GM12872 (cell line): ENCODE measurements at regions not wholly inside any gene's neighbourhood (a gene's known extent, or its start where the extent isn't known, plus 50 kb on each side); places are given as distances from the start of the nearest gene placed in this dataset.

Experiments
- TF ChIP-seq, protein P1 (sequence below): IDR thresholded peaks from 3 replicates; pipeline ENCODE4 v1.5.1; 2011; ENCODE audit warnings: low read depth, mild to moderate bottlenecking, low read length, moderate library complexity; ENCODE audit not compliant: insufficient read depth

DNA sequence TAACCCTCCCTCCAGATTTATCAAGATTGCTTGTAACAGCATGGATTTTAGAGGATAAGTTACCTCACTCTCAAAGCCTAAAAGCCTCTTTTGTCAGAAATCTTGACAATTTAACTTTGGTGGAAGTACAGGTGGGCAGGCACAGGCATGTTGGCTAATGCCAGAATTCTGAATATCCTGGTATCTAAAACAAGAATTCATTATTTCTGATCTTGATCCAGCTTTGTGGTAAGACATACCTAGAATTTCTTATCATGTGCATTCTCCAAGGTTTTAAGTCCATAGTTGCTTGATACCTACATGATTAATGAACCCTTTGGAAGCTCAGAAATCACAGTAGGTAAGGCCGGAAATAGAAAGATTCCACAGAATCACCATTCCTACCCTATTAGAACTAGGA, 109.9 kb upstream of the TTC14 start:
- TF ChIP-seq, protein P1, sequence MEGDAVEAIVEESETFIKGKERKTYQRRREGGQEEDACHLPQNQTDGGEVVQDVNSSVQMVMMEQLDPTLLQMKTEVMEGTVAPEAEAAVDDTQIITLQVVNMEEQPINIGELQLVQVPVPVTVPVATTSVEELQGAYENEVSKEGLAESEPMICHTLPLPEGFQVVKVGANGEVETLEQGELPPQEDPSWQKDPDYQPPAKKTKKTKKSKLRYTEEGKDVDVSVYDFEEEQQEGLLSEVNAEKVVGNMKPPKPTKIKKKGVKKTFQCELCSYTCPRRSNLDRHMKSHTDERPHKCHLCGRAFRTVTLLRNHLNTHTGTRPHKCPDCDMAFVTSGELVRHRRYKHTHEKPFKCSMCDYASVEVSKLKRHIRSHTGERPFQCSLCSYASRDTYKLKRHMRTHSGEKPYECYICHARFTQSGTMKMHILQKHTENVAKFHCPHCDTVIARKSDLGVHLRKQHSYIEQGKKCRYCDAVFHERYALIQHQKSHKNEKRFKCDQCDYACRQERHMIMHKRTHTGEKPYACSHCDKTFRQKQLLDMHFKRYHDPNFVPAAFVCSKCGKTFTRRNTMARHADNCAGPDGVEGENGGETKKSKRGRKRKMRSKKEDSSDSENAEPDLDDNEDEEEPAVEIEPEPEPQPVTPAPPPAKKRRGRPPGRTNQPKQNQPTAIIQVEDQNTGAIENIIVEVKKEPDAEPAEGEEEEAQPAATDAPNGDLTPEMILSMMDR, result no peak

DNA sequence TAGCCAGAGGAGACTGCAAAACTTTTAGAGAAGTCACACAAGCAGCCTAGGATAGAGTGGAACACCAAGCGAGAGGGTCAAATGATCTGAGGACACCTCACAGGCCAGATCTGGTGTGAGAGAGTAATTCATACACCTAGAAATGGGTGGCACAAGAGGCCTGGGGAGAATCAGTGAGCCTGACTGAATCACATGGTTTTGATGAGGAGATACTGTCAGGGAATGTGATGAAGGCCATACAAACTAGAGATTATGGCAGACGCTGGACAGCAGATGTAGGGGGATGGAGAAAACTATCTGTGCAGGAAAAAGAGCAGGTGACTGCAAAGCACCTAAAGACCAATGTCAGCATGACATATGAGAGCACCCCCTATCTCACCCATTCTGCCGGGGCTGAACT, 105.0 kb upstream of the TTC14 start:
- TF ChIP-seq, protein P1, result no peak

DNA sequence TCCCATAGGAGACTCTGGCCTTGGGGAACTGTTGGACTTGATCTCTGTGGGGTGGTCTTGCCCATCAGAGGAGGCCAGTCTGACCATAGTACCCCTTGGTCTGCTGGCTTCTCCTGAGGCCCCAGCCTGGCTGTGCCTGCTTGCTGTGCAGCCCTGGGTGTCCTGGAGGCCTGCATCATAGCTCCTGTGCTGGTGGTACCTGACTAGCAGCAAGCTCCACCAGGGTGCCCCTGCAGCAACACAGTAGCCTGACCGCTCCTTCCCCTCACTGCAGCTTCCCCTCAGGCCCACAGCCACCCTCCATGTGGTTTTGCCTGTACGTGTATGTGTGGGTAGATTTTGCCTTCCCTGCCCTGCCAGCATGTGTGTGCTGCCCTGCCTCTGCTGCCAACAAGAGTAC, 85.6 kb upstream of the TTC14 start:
- TF ChIP-seq, protein P1, result no peak

DNA sequence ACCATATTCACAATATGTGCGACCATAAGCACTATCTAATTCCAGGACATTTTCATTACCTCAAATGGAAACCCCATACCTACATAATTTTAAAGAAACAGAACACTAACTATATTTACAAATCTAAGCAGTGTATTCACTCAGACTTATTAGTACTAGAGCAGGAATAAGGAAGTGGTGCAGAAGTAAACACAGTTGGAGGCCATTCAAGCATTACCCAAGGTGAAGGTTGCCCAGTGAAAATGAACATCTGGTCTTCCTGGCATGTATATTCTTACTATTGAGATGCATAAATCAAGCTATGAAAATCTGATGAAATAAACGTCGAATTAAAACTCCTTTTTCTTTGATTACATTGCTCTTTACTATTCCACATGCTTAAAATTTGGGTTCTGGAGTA, 78.9 kb upstream of the TTC14 start:
- TF ChIP-seq, protein P1, result no peak

DNA sequence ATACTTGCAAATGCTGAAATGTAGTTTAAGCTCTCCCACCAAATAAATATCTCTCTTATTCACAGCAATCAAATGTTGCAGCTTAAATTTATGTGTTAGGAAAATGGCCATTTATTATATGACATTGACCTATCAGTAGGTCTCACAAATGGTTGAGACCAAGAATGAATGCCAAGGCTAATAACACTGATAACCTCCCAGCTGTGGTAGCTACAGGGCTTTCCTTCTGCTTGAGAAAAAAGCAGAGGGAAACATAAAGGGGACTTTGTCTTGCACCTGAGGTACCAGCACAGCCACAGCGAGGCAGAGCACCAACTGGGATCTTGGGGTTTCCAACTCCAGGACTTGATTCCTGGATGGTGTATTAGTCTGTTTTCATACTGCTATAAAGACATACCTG, 73.1 kb upstream of the TTC14 start:
- TF ChIP-seq, protein P1, result no peak

DNA sequence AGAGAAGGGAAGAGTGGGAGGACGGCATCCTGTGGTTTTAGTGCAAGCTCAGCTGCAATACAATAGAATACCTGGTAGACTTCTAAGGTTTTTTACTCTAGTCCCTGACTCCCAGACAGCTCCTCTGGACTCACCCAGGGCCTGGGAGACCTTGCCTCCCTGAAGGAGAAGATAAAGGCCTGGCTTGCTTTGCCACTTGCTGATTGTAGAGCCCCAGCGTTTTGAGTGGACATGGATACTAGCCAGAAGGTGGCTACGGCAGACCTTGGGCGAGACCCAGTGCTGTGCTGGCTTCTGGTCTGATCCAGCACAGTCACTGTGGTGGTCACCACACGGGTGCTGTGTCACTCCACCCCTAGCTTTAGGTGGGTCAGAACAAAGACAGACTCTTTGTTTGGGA, 72.2 kb upstream of the TTC14 start:
- TF ChIP-seq, protein P1, result no peak

DNA sequence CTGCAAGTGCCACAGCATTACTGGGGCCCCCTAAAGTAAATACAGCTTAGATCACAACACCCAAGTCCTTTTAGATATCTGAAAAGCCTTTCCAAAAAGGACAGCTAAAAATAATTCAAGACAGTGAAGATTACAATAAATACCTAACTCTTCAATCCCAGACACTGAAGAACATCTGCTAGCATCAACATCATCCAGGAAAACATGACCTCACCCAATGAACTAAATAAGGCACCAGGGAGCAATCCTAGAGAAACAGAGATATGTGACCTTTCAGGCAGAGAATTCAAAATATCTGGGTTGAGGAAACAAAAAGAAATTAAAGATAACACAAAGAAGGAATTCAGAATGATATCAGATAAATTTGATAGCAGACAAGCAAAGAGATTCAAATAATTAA, 71.7 kb upstream of the TTC14 start:
- TF ChIP-seq, protein P1, result no peak
